HEK293T (cell line): ENCODE measurements at regions not wholly inside any gene's neighbourhood (a gene's known extent, or its start where the extent isn't known, plus 50 kb on each side); places are given as distances from the start of the nearest gene placed in this dataset.

Experiments used
- ELF4 ChIP-seq: fragments of 450-650 bp; IDR thresholded peaks from 2 replicates; pipeline ENCODE4 v1.6.1; 2017; ENCODE audit warnings: antibody characterized with exemption
- LEF1 ChIP-seq: fragments of 450-650 bp; IDR thresholded peaks from 2 replicates; pipeline ENCODE4 v1.6.1; 2017; ENCODE audit warnings: mild to moderate bottlenecking, borderline replicate concordance
- SUZ12 ChIP-seq: fragments of 450-650 bp; IDR thresholded peaks from 2 replicates; pipeline ENCODE4 v1.6.1; 2016; ENCODE audit warnings: mild to moderate bottlenecking
- TARDBP ChIP-seq: fragments of 450-650 bp; IDR thresholded peaks from 2 replicates; pipeline ENCODE4 v1.6.1; 2016
- ZNF384 ChIP-seq: fragments of 450-650 bp; IDR thresholded peaks from 2 replicates; pipeline ENCODE4 v1.6.1; 2016
- TF ChIP-seq, protein P1 (sequence below): fragments of 450-650 bp; IDR thresholded peaks from 2 replicates; pipeline ENCODE4 v1.6.1; 2016

DNA sequence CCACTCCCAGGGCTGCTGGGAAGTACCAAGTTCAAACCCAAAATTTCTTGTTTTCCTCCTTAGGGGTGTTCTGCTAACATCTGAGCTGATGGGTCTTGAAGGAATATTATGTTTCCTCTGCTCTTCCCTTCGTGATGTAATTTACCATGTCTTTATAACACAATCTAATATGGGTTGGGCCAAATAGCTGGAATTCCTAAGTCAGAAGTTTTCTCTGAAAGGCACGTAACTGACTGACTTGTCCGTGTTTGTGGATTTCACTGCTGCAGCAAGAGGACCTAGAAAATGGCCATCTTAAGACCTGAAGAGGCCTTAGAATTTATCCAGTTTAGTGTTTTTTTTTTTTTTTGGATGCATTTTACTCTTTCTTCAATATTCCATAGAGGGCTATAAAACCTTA is 256.7 kb downstream of the DCDC2C start:
- TF ChIP-seq ELF4 (no peak), ZNF384 (no peak), TARDBP (no peak), LEF1 (no peak), SUZ12 (no peak)
- TF ChIP-seq, protein P1, sequence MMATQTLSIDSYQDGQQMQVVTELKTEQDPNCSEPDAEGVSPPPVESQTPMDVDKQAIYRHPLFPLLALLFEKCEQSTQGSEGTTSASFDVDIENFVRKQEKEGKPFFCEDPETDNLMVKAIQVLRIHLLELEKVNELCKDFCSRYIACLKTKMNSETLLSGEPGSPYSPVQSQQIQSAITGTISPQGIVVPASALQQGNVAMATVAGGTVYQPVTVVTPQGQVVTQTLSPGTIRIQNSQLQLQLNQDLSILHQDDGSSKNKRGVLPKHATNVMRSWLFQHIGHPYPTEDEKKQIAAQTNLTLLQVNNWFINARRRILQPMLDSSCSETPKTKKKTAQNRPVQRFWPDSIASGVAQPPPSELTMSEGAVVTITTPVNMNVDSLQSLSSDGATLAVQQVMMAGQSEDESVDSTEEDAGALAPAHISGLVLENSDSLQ = no peak
